ENCODE measurements at regions not wholly inside any gene's neighbourhood (a gene's known extent, or its start where the extent isn't known, plus 50 kb on each side); places are given as distances from the start of the nearest gene placed in this dataset.
"Not testable (repeated sequence)": the region's sequence is repeated elsewhere in the genome, so short reads cannot be mapped to it uniquely, and the experiment has no call there.

GRCh38 chr3:153567556-153567955 is 405.5 kb downstream of the RAP2B start:
- H3K9me3 ChIP-seq (ENCODE audit: control insufficient read depth, low read depth, low read length): peaks cover 2% of the 10 kb centered on the region
- FAIRE-seq: no peak
- dilution Hi-C loops (cut with MboI; ENCODE audit: extremely low pct_ligation_motif_present, low sequenced_read_pairs): no loop called here

GRCh38 chr3:153570481-153570880 is 408.5 kb downstream of the RAP2B start:
- dilution Hi-C loops (cut with MboI; ENCODE audit: extremely low pct_ligation_motif_present, low sequenced_read_pairs); H3K4me1 ChIP-seq (ENCODE audit: control insufficient read depth, extremely low read depth, insufficient read depth, low read length); H3K9me3 ChIP-seq (ENCODE audit: control insufficient read depth, low read depth, low read length); H3K27ac ChIP-seq (ENCODE audit: control insufficient read depth, insufficient read depth, low read length); H3K27me3 ChIP-seq (ENCODE audit: control insufficient read depth, extremely low read depth, insufficient read depth, low read length); DNase-seq (ENCODE audit: low read depth, low spot score); H3K36me3 ChIP-seq (ENCODE audit: control insufficient read depth in 2 of 2, extremely low read depth in 1 of 2, insufficient read depth in 2 of 2, low read length in 2 of 2); H3K79me2 ChIP-seq (ENCODE audit: control insufficient read depth, insufficient read depth, low read length); H3K4me3 ChIP-seq (ENCODE audit: control insufficient read depth in 2 of 3, extremely low read depth in 1 of 3, insufficient read depth in 2 of 3, low read depth in 1 of 3, low read length in 3 of 3); H3K9ac ChIP-seq (ENCODE audit: control insufficient read depth, extremely low read depth, insufficient read depth, low read length); H2AFZ ChIP-seq (ENCODE audit: control insufficient read depth, low read length); H3K9me1 ChIP-seq (ENCODE audit: control insufficient read depth, extremely low read depth, insufficient read depth, low read length); FAIRE-seq; H3K4me2 ChIP-seq (ENCODE audit: control insufficient read depth, extremely low read depth, insufficient read depth, low read depth, low read length); H4K20me1 ChIP-seq (ENCODE audit: control insufficient read depth, extremely low read depth, insufficient read depth, low read length): not testable (repeated sequence)

More at GRCh38 chr3:153567556-153567955, 405.5 kb downstream of the RAP2B start:
- Histone ChIP-seq H3K4me1 (ENCODE audit: control insufficient read depth, extremely low read depth, insufficient read depth, low read length) (no peaks in the 10 kb centered on the region), H3K4me3 (ENCODE audit: control insufficient read depth in 2 of 3, extremely low read depth in 1 of 3, insufficient read depth in 2 of 3, low read depth in 1 of 3, low read length in 3 of 3) (no peak overlapping the region), H3K27me3 (ENCODE audit: control insufficient read depth, extremely low read depth, insufficient read depth, low read length) (no peaks in the 10 kb centered on the region), H3K4me2 (ENCODE audit: control insufficient read depth, extremely low read depth, insufficient read depth, low read depth, low read length) (no peak overlapping the region), H3K36me3 (ENCODE audit: control insufficient read depth in 2 of 2, extremely low read depth in 1 of 2, insufficient read depth in 2 of 2, low read length in 2 of 2) (no peaks in the 10 kb centered on the region), H3K9me1 (ENCODE audit: control insufficient read depth, extremely low read depth, insufficient read depth, low read length) (no peaks in the 10 kb centered on the region), H4K20me1 (ENCODE audit: control insufficient read depth, extremely low read depth, insufficient read depth, low read length) (no peaks in the 10 kb centered on the region), H3K9ac (ENCODE audit: control insufficient read depth, extremely low read depth, insufficient read depth, low read length) (no peak overlapping the region), H2AFZ (ENCODE audit: control insufficient read depth, low read length) (no peak overlapping the region), H3K79me2 (ENCODE audit: control insufficient read depth, insufficient read depth, low read length) (no peaks in the 10 kb centered on the region), H3K27ac (ENCODE audit: control insufficient read depth, insufficient read depth, low read length) (no peak overlapping the region)
- DNase-seq (ENCODE audit: low read depth, low spot score): no peak
- TF ChIP-seq CTCF (optimal IDR thresholded peaks at IDR 0.05 in 1 of 3, IDR thresholded peaks at IDR 0.05 in 1 of 3, conservative IDR thresholded peaks at IDR 0.05 in 1 of 3; ENCODE audit: extremely low read depth in 1 of 3, insufficient read depth in 2 of 3, low read length in 3 of 3): no peak
- no peak for TF ChIP-seq EZH2 (IDR thresholded peaks at IDR 0.05; ENCODE audit: low read length)

- Histone ChIP-seq H3K27me3 (ENCODE audit: control insufficient read depth, extremely low read depth, insufficient read depth, low read length) (no peaks in the 10 kb centered on the region), H2AFZ (ENCODE audit: control insufficient read depth, low read length) (no peak overlapping the region), H3K27ac (ENCODE audit: control insufficient read depth, insufficient read depth, low read length) (no peak overlapping the region), H3K9ac (ENCODE audit: control insufficient read depth, extremely low read depth, insufficient read depth, low read length) (no peak overlapping the region), H3K9me1 (ENCODE audit: control insufficient read depth, extremely low read depth, insufficient read depth, low read length) (no peaks in the 10 kb centered on the region), H3K4me1 (ENCODE audit: control insufficient read depth, extremely low read depth, insufficient read depth, low read length) (no peaks in the 10 kb centered on the region), H4K20me1 (ENCODE audit: control insufficient read depth, extremely low read depth, insufficient read depth, low read length) (no peaks in the 10 kb centered on the region), H3K4me2 (ENCODE audit: control insufficient read depth, extremely low read depth, insufficient read depth, low read depth, low read length) (no peak overlapping the region), H3K4me3 (ENCODE audit: control insufficient read depth in 2 of 3, extremely low read depth in 1 of 3, insufficient read depth in 2 of 3, low read depth in 1 of 3, low read length in 3 of 3) (no peak overlapping the region), H3K79me2 (ENCODE audit: control insufficient read depth, insufficient read depth, low read length) (no peaks in the 10 kb centered on the region), H3K9me3 (ENCODE audit: control insufficient read depth, low read depth, low read length) (no peaks in the 10 kb centered on the region), H3K36me3 (ENCODE audit: control insufficient read depth in 2 of 2, extremely low read depth in 1 of 2, insufficient read depth in 2 of 2, low read length in 2 of 2) (no peaks in the 10 kb centered on the region)
- TF ChIP-seq CTCF (optimal IDR thresholded peaks at IDR 0.05 in 1 of 3, IDR thresholded peaks at IDR 0.05 in 1 of 3, conservative IDR thresholded peaks at IDR 0.05 in 1 of 3; ENCODE audit: extremely low read depth in 1 of 3, insufficient read depth in 2 of 3, low read length in 3 of 3): no peak
- no peak for TF ChIP-seq EZH2 (IDR thresholded peaks at IDR 0.05; ENCODE audit: low read length)
- FAIRE-seq: no peak
- dilution Hi-C loops (cut with MboI; ENCODE audit: extremely low pct_ligation_motif_present, low sequenced_read_pairs): no loop called here
- no peak for DNase-seq (ENCODE audit: low read depth, low spot score)
These were observed 410.1 kb downstream of the RAP2B start for GRCh38 chr3:153572165-153572564.
